ENCODE measurements at regions not wholly inside any gene's neighbourhood (a gene's known extent, or its start where the extent isn't known, plus 50 kb on each side); places are given as distances from the start of the nearest gene placed in this dataset.

GRCh38 chr10:7471720-7472367 is 61.0 kb upstream of the SFMBT2 start:
- DNase-seq: peak in 1 of 6 donors; percentile 27
- no peak overlapping the region for H3K27ac ChIP-seq
- 22 to 26% methylated on average over 9 of the region's 9 CpGs for WGBS, 2 donors

DNA sequence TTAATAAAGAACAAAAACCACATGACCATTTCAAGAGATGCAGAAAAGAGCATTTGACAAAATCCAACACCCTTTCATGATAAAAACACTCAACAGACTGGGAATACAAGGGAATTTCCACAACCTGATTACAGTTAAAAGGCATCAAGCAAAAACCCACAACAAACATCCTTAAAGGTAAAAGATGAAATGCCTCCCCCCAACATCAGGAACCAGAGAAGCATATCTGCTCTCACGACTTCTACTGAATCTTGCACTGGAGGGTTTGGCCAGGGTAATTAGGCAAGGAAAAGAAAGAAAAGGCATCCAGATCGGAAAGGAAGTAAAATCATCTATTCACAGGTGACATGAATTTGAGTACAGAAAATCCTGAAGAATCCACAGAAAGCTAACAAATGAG is 59.5 kb upstream of the SFMBT2 start:
- whole genome bisulfite sequencing, 2 donors: 62 to 73% methylated on average over 2 of the region's 2 CpGs
- FAIRE-seq: no peak

More at GRCh38 chr10:7471720-7472367, 61.0 kb upstream of the SFMBT2 start:
- no peak overlapping the region for H3K4me3 ChIP-seq
- peaks cover 0 to 8% (median 0%) of the 10 kb centered on the region in 4 donors for H3K27me3 ChIP-seq
- TF ChIP-seq, protein P1, sequence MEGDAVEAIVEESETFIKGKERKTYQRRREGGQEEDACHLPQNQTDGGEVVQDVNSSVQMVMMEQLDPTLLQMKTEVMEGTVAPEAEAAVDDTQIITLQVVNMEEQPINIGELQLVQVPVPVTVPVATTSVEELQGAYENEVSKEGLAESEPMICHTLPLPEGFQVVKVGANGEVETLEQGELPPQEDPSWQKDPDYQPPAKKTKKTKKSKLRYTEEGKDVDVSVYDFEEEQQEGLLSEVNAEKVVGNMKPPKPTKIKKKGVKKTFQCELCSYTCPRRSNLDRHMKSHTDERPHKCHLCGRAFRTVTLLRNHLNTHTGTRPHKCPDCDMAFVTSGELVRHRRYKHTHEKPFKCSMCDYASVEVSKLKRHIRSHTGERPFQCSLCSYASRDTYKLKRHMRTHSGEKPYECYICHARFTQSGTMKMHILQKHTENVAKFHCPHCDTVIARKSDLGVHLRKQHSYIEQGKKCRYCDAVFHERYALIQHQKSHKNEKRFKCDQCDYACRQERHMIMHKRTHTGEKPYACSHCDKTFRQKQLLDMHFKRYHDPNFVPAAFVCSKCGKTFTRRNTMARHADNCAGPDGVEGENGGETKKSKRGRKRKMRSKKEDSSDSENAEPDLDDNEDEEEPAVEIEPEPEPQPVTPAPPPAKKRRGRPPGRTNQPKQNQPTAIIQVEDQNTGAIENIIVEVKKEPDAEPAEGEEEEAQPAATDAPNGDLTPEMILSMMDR (IDR thresholded peaks at IDR 0.05): no peak
- FAIRE-seq (no peak), ATAC-seq (peak in 3 of 4 donors; percentile 37 to 61 (median 39))
- no peaks in the 10 kb centered on the region for H3K9me3 ChIP-seq
- H3K4me1 ChIP-seq: peaks cover 0 to 3% (median 0%) of the 10 kb centered on the region in 3 donors
- intact Hi-C loops (cut with DNase I): no loop called here
- no peaks in the 10 kb centered on the region for H3K36me3 ChIP-seq

DNA sequence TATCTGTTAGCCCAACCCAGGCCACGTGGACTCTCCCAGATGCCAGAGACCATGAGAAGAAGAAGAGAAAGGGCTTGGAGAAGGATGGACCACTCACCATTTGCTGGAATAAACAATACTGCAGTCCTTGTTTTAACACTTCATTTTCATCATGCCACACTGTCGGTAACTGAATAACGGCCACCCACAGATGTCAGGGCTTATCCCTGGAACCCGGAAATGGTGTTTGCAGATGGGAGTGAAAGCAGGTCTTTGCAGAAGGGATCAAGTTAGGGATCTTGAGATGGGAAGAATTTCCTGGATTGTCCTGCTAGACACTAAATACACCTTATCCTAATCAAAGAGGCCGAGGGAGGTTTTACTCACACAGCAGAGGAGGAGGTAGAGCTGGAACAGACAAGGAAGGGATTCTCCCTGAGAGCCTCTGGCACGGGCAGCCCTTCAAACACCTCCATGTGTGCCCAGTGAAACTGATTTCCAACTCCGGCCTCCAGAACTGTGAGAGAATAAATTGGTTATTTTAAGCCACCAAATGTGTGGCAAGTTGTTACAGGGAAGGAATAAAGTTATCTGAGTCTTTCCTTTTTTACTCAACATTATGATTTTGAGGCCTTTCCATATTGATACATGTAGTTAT is 56.3 kb upstream of the SFMBT2 start:
- FAIRE-seq (no peak), ATAC-seq (no peak), DNase-seq (no peak)
- intact Hi-C loops (cut with DNase I): no loop called here
- no peak overlapping the region for H3K27ac ChIP-seq
- H3K27me3 ChIP-seq: no peaks in the 10 kb centered on the region
- no peaks in the 10 kb centered on the region for H3K36me3 ChIP-seq
- no peaks in the 10 kb centered on the region for H3K4me1 ChIP-seq
- H3K9me3 ChIP-seq: no peaks in the 10 kb centered on the region
- TF ChIP-seq, protein P1 (IDR thresholded peaks at IDR 0.05): no peak
- 56 to 70% methylated on average over 7 of the region's 7 CpGs for WGBS, 2 donors
- H3K4me3 ChIP-seq: no peak overlapping the region

More for the DNA sequence above, 59.5 kb upstream of the SFMBT2 start:
- no peak overlapping the region for H3K4me3 ChIP-seq
- no peak for DNase-seq
- ATAC-seq: no peak
- H3K36me3 ChIP-seq: no peaks in the 10 kb centered on the region
- no peaks in the 10 kb centered on the region for H3K9me3 ChIP-seq
- intact Hi-C loops (cut with DNase I): no loop called here
- H3K27ac ChIP-seq: no peak overlapping the region
- H3K4me1 ChIP-seq: peaks cover 0 to 3% (median 0%) of the 10 kb centered on the region in 3 donors
- peaks cover 0 to 8% (median 0%) of the 10 kb centered on the region in 4 donors for H3K27me3 ChIP-seq
- TF ChIP-seq, protein P1 (IDR thresholded peaks at IDR 0.05): no peak

- TF ChIP-seq, protein P1 (IDR thresholded peaks at IDR 0.05): no peak
- ATAC-seq: peak in 1 of 4 donors; percentile 39
- Histone ChIP-seq H3K27me3 (no peaks in the 10 kb centered on the region), H3K27ac (no peak overlapping the region), H3K4me1 (no peaks in the 10 kb centered on the region), H3K4me3 (no peak overlapping the region), H3K36me3 (no peaks in the 10 kb centered on the region), H3K9me3 (no peaks in the 10 kb centered on the region)
- WGBS, 2 donors: 57 to 74% methylated on average over 8 of the region's 8 CpGs
- intact Hi-C loops (cut with DNase I): no loop called here
- FAIRE-seq: no peak
- no peak for DNase-seq
Observed at GRCh38 chr10:7464691-7465090, 53.9 kb upstream of the SFMBT2 start.
